Endothelial cell of umbilical vein (primary cell): ENCODE measurements at regions not wholly inside any gene's neighbourhood (a gene's known extent, or its start where the extent isn't known, plus 50 kb on each side); places are given as distances from the start of the nearest gene placed in this dataset.

Experiments used
- BruUV-seq: library from RNA; stranded (reverse); fragments of 400-500 nt; replicated peaks from 2 replicates; lab custom pipeline; 2021; lab: Mats Ljungman, UMichigan
- CTCF ChIA-PET: fragments of 300-600, 350-600 bp; sonication (Branson Sonifier 250); formaldehyde crosslinking; loops from one replicate; lab custom pipeline; 2021; ENCODE audit warnings: antibody characterized with exemption, inconsistent platforms; lab: Charles Lee
- POLR2A ChIA-PET: fragments of 300-600, 350-600 bp; sonication (Branson Sonifier 250); formaldehyde crosslinking; loops from one replicate; lab custom pipeline; 2021; ENCODE audit warnings: antibody characterized with exemption, inconsistent platforms; lab: Charles Lee
- DNase-seq: peaks from one replicate; pipeline ENCODE4 v3.0.0-alpha.2; 2011; ENCODE audit warnings: low read depth, low spot score
- FAIRE-seq: peaks from 2 replicates; lab custom pipeline; 2011; peaks lifted over from hg19 to GRCh38; lab: Jason Lieb, UNC
- H2AFZ ChIP-seq: 2 replicates; pipeline ENCODE4 v1.6.0; 2012; ENCODE audit warnings: low read depth, low read length, control low read depth, inconsistent platforms
- H3K27ac ChIP-seq: 2 replicates; pipeline ENCODE4 v1.5.1; 2011; ENCODE audit warnings: low read depth, mild to moderate bottlenecking, control low read depth, low read length, moderate library complexity; ENCODE audit not compliant: insufficient read depth
- H3K27me3 ChIP-seq, 2 experiments: 2 replicates each; pipeline versions ENCODE4 v1.6.0 to v1.6.1; 2011; ENCODE audit warnings: low read length in 2 of 2, mixed read lengths in 1 of 2; ENCODE audit not compliant: control insufficient read depth in 2 of 2, insufficient read depth in 2 of 2
- H3K36me3 ChIP-seq, 2 experiments: 2 replicates in 1 of 2; 3 replicates in 1 of 2; pipeline ENCODE4 v1.5.1; 2011; ENCODE audit warnings: low read length in 2 of 2, mild to moderate bottlenecking in 1 of 2, moderate library complexity in 1 of 2; ENCODE audit not compliant: control insufficient read depth in 2 of 2, insufficient read depth in 2 of 2; ENCODE audit errors: extremely low read depth in 1 of 2
- H3K4me1 ChIP-seq: 3 replicates; pipeline ENCODE4 v1.5.1; 2011; ENCODE audit warnings: mild to moderate bottlenecking, low read length; ENCODE audit not compliant: control insufficient read depth, insufficient read depth; ENCODE audit errors: extremely low read depth
- H3K4me2 ChIP-seq: 2 replicates; pipeline ENCODE4 v1.6.1; 2011; ENCODE audit warnings: low read length, control low read depth, mixed read lengths; ENCODE audit not compliant: insufficient read depth
- H3K4me3 ChIP-seq, 3 experiments: fragments of 200-600 bp in 1 of 3; sonication (generic), shearing (Covaris generic) in 1 of 3; replicated peaks in 1 of 3; 2 replicates each; pipeline ENCODE4 v1.5.1; 2011 to 2016; ENCODE audit warnings: control low read depth in 3 of 3, low read length in 3 of 3, mild to moderate bottlenecking in 2 of 3, inconsistent platforms in 1 of 3, low read depth in 1 of 3, moderate library complexity in 1 of 3; ENCODE audit not compliant: insufficient read depth in 1 of 3
- H3K79me2 ChIP-seq: 2 replicates; pipeline ENCODE4 v1.6.0; 2012; ENCODE audit warnings: low read length, inconsistent platforms; ENCODE audit not compliant: control insufficient read depth, insufficient read depth
- H3K9ac ChIP-seq: replicated peaks from 2 replicates; pipeline ENCODE3; 2011; ENCODE audit warnings: low read length, control low read depth; ENCODE audit not compliant: insufficient read depth; ENCODE audit errors: extremely low read depth
- H3K9me1 ChIP-seq: replicated peaks from 3 replicates; pipeline ENCODE4 v1.6.0; 2011; ENCODE audit warnings: mild to moderate bottlenecking, low read length; ENCODE audit not compliant: control insufficient read depth, insufficient read depth; ENCODE audit errors: extremely low read depth
- H3K9me3 ChIP-seq: replicated peaks from 2 replicates; pipeline ENCODE4 v1.5.1; 2012; ENCODE audit warnings: low read length, inconsistent platforms; ENCODE audit not compliant: control insufficient read depth, insufficient read depth
- H4K20me1 ChIP-seq: replicated peaks from 2 replicates; pipeline ENCODE3; 2011; ENCODE audit warnings: mild to moderate bottlenecking, low read length; ENCODE audit not compliant: control insufficient read depth, insufficient read depth; ENCODE audit errors: extremely low read depth
- EZH2 ChIP-seq: IDR thresholded peaks from 2 replicates; pipeline ENCODE4 v1.6.1; 2012; ENCODE audit warnings: borderline replicate concordance, low read depth, mild to moderate bottlenecking, moderate library complexity, low read length, inconsistent platforms; ENCODE audit not compliant: severe bottlenecking
- FOS ChIP-seq: IDR thresholded peaks from 2 replicates; pipeline ENCODE4 v1.6.1; 2011; ENCODE audit warnings: mild to moderate bottlenecking, low read length, moderate library complexity, borderline replicate concordance; ENCODE audit not compliant: insufficient read depth
- GATA2 ChIP-seq: IDR thresholded peaks from 2 replicates; pipeline ENCODE4 v1.7.0; 2011; ENCODE audit warnings: low read depth, mild to moderate bottlenecking, moderate library complexity, mixed read lengths, low read length; ENCODE audit not compliant: insufficient read length, insufficient read depth
- JUN ChIP-seq: IDR thresholded peaks from 2 replicates; pipeline ENCODE4 v1.6.1; 2011; ENCODE audit warnings: borderline replicate concordance, low read depth; ENCODE audit not compliant: insufficient read length, insufficient read depth
- MYC ChIP-seq: IDR thresholded peaks from one replicate; pipeline ENCODE4 v1.6.1; 2011; ENCODE audit warnings: mild to moderate bottlenecking, low read depth, low read length
- POLR2AphosphoS5 ChIP-seq: IDR thresholded peaks from 2 replicates; pipeline ENCODE4 v1.6.1; 2012; ENCODE audit warnings: low read depth, mild to moderate bottlenecking, control low read depth, low read length, moderate library complexity; ENCODE audit not compliant: insufficient read depth
- dilution Hi-C: fragments of 300-500 bp; cut with MboI; formaldehyde crosslinking; loops from one replicate; pipeline ENCODE4 v1.15.0; 2019; ENCODE audit warnings: low sequenced_read_pairs; ENCODE audit not compliant: extremely low pct_ligation_motif_present
- intact Hi-C: fragments of 100-400 bp; cut with micrococcal nuclease; formaldehyde crosslinking; loops from one replicate; pipeline ENCODE4 v1.10.0; 2022
- TF ChIP-seq, protein P1 (sequence below), 2 donors: IDR thresholded peaks; 1 replicate in 1 of 2; 2 replicates in 1 of 2; pipeline ENCODE4 v1.5.1; 2011; ENCODE audit warnings: low read length in 2 of 2, mild to moderate bottlenecking in 2 of 2, moderate library complexity in 2 of 2, control low read depth in 1 of 2, inconsistent platforms in 1 of 2, low read depth in 1 of 2; ENCODE audit not compliant: insufficient read depth in 1 of 2; ENCODE audit errors: extremely low read depth in 1 of 2
- TF ChIP-seq, protein P2 (sequence below): IDR thresholded peaks from 2 replicates; pipeline ENCODE4 v1.6.1; 2011; ENCODE audit not compliant: insufficient read depth, insufficient read length

DNA sequence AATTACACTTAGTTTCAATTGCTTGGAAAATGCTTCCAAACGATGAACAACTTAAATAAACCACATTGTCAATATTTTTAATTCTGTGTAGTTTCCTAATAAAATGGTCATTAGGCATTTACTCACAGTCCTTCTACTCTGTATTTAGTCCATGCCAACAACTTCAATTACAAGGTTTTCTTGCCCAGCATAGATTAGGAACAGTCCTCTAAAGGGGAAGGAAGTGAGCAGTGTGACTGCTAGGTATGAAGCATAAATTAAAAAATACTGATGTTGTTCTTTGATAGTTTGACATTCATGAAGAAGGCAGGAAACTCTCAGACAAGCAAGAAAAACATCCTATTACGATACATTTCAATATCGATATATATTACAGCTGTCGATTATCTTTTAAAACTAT lies 716.0 kb upstream of the PCDH9 start:
- DNase-seq (no peak), FAIRE-seq (no peak)
- Histone ChIP-seq H3K27ac (no peak overlapping the region), H3K9me3 (no peaks in the 10 kb centered on the region), H3K79me2 (no peaks in the 10 kb centered on the region), H3K9ac (no peak overlapping the region), H3K4me2 (no peak overlapping the region), H2AFZ (no peak overlapping the region), H3K27me3 (no peaks in the 10 kb centered on the region), H3K4me1 (no peaks in the 10 kb centered on the region), H3K4me3 (no peak overlapping the region), H4K20me1 (no peaks in the 10 kb centered on the region), H3K36me3 (no peaks in the 10 kb centered on the region), H3K9me1 (no peaks in the 10 kb centered on the region)
- TF ChIP-seq MYC (no peak), JUN (no peak), POLR2AphosphoS5 (no peak), GATA2 (no peak), EZH2 (no peak), FOS (no peak)
- TF ChIP-seq, protein P1, sequence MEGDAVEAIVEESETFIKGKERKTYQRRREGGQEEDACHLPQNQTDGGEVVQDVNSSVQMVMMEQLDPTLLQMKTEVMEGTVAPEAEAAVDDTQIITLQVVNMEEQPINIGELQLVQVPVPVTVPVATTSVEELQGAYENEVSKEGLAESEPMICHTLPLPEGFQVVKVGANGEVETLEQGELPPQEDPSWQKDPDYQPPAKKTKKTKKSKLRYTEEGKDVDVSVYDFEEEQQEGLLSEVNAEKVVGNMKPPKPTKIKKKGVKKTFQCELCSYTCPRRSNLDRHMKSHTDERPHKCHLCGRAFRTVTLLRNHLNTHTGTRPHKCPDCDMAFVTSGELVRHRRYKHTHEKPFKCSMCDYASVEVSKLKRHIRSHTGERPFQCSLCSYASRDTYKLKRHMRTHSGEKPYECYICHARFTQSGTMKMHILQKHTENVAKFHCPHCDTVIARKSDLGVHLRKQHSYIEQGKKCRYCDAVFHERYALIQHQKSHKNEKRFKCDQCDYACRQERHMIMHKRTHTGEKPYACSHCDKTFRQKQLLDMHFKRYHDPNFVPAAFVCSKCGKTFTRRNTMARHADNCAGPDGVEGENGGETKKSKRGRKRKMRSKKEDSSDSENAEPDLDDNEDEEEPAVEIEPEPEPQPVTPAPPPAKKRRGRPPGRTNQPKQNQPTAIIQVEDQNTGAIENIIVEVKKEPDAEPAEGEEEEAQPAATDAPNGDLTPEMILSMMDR (IDR thresholded peaks at IDR 0.05; ENCODE audit: extremely low read depth in 1 of 2, insufficient read depth in 1 of 2, low read depth in 1 of 2, low read length in 2 of 2): no peak
- TF ChIP-seq, protein P2, sequence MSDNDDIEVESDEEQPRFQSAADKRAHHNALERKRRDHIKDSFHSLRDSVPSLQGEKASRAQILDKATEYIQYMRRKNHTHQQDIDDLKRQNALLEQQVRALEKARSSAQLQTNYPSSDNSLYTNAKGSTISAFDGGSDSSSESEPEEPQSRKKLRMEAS: no peak
- ChIA-PET CTCF (interaction anchor here (0.6 kb wide), 1 partner anchor 215 kb away, joined by 3 read pairs; no protein-coding TSS in a partner anchor), POLR2A (no interaction called here)
- dilution Hi-C loops (no loop called here), intact Hi-C loops (no loop called here)
- no TSS peak for BruUV-seq
